SHP77 treated with DMSO at 0.1 percent for 48 hours (cell line): ENCODE measurements at regions not wholly inside any gene's neighbourhood (a gene's known extent, or its start where the extent isn't known, plus 50 kb on each side); places are given as distances from the start of the nearest gene placed in this dataset.
"Not testable (repeated sequence)": the region's sequence is repeated elsewhere in the genome, so short reads cannot be mapped to it uniquely, and the experiment has no call there.

Experiments used
- DNase-seq: peaks from one replicate; lab custom pipeline; 2025; lab: John Stamatoyannopoulos, UW

- no peak for DNase-seq
These were observed 612.8 kb downstream of the RNF144A start for GRCh38 chr2:7530001-7530400.

- DNase-seq: no peak
These were observed 621.9 kb downstream of the RNF144A start for GRCh38 chr2:7539077-7539476.

GRCh38 chr2:7539760-7540159 is 622.5 kb downstream of the RNF144A start:
- no peak for DNase-seq

GRCh38 chr2:7552825-7553570 is 635.8 kb downstream of the RNF144A start:
- no peak for DNase-seq

- DNase-seq: no peak
These were observed 638.0 kb downstream of the RNF144A start for GRCh38 chr2:7555260-7555659.

GRCh38 chr2:7557376-7557775 is 640.2 kb downstream of the RNF144A start:
- DNase-seq: no peak

GRCh38 chr2:7559791-7560190 is 642.6 kb downstream of the RNF144A start:
- no peak for DNase-seq

- DNase-seq: no peak
These were observed 649.2 kb downstream of the RNF144A start for GRCh38 chr2:7566382-7566881.

GRCh38 chr2:7567116-7567515 is 649.9 kb downstream of the RNF144A start:
- DNase-seq: not testable (repeated sequence)

- DNase-seq: no peak
These were observed 650.4 kb downstream of the RNF144A start for GRCh38 chr2:7567646-7568045.

- DNase-seq: no peak
These were observed 653.0 kb downstream of the RNF144A start for GRCh38 chr2:7570247-7570646.

- DNase-seq: no peak
These were observed 654.5 kb downstream of the RNF144A start for GRCh38 chr2:7571701-7572100.

- peak; percentile 52 for DNase-seq
These were observed 655.2 kb downstream of the RNF144A start for GRCh38 chr2:7572450-7572849.

- no peak for DNase-seq
These were observed 656.1 kb downstream of the RNF144A start for GRCh38 chr2:7573166-7573825.

- no peak for DNase-seq
These were observed 657.2 kb downstream of the RNF144A start for GRCh38 chr2:7574385-7574784.

- no peak for DNase-seq
These were observed 660.6 kb downstream of the RNF144A start for GRCh38 chr2:7577769-7578168.

GRCh38 chr2:7584017-7584416 is 666.8 kb downstream of the RNF144A start:
- DNase-seq: no peak

- DNase-seq: no peak
These were observed 669.7 kb downstream of the RNF144A start for GRCh38 chr2:7586898-7587297.

GRCh38 chr2:7588295-7588694 is 671.1 kb downstream of the RNF144A start:
- no peak for DNase-seq

- no peak for DNase-seq
These were observed 675.5 kb downstream of the RNF144A start for GRCh38 chr2:7592618-7593140.

- DNase-seq: no peak
These were observed 676.1 kb downstream of the RNF144A start for GRCh38 chr2:7593360-7593759.

- DNase-seq: no peak
These were observed 677.0 kb downstream of the RNF144A start for GRCh38 chr2:7594211-7594610.

- no peak for DNase-seq
These were observed 678.0 kb downstream of the RNF144A start for GRCh38 chr2:7595206-7595605.
